ENCODE measurements at regions not wholly inside any gene's neighbourhood (a gene's known extent, or its start where the extent isn't known, plus 50 kb on each side); places are given as distances from the start of the nearest gene placed in this dataset.

DNA sequence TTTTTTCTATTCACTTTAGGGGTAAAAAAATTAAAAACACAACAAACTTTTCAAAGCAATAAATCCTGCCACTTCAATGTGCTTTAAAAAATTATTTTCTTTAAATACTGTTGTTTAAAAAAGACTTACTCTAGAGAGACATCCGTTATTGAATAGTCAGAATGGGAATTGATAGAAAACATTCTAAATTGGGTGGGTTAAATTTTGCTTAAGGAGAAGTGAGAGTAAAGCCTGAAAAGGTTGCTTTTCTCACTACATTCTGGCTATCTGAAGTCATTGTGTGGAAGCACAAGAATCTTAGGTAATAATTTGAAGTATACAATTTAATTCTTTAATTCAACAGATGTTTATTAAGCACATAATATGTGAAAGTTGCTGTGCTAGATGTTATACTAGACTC is 509.3 kb downstream of the NR2F1-AS1 start:
- no peak for DNase-seq (ENCODE audit: low read depth)

DNA sequence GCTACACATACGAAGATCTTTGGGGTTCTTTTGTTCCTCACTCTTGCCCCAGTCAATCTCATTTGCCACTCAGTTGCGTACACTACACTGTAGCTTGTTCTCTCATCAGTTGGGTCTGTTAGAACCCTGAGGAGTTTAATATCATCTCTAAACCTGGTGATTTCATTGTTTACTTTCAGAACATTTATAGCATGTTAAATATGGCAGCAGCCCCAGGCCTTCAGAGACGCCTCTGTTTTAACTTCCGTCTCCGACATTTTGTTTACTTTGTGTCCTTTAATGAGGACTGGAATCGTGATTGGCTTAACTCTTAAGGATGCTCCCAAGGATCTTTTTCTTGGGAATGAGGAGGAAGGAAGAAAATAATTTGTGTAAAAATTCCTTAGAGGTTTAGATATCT is 510.1 kb downstream of the NR2F1-AS1 start:
- no peak for DNase-seq (ENCODE audit: low read depth)

DNA sequence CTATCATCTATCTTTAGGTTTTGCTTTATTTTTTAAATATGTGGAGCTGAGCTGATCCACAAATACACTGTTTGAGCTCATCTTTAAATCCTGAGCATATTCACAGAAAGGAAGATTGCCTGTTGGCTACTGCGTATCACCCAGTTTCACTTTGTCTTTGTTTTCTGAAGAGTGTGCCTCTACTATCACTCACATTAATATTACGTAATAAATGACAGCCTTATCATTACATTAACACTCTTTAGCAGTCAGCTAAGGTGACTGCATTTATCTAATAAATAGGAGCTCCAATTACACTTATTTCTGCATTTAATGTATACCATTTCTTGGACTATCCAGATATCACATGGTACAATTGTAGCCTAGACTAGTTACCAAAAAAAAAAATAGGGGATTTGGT is 511.7 kb downstream of the NR2F1-AS1 start:
- no peak for DNase-seq (ENCODE audit: low read depth)

DNA sequence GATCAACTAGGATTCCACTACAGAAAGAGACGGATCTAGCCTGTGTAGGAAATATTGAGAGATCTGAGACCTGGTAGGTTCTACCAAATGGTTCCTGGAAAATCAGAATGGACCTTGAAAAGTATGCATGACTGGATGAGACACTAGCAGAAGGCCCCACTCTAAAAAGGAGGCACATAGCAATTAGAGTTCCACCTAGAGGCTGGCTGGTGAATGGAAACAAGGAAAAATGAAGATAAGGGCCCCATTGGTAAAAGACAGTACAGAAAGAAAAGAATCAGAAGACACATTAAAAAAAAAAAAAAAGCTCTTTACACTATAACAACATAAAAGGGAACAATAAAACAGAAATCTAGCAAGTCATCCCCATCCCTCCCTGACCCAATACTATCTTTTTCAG is 518.5 kb downstream of the NR2F1-AS1 start:
- DNase-seq (ENCODE audit: low read depth), result peak; percentile 24

DNA sequence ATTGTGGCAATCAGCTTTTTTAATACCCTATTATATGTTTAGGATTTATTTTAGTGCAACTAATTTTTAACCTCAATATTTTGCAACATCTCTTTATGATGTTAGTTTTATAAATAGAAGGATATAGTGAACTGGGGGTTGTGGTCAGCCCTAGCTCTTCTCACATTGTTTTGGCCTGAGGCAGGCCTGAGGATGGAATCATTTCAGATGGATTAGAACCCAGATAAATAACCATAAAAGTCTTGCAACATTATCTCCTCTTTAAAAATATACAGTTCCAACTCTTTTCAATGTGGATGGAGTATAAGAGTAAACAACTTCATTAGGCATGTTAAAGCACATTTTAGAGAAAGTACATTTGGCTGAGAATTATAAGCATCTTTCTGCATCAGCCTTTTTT is 522.7 kb downstream of the NR2F1-AS1 start:
- no peak for DNase-seq (ENCODE audit: low read depth)

DNA sequence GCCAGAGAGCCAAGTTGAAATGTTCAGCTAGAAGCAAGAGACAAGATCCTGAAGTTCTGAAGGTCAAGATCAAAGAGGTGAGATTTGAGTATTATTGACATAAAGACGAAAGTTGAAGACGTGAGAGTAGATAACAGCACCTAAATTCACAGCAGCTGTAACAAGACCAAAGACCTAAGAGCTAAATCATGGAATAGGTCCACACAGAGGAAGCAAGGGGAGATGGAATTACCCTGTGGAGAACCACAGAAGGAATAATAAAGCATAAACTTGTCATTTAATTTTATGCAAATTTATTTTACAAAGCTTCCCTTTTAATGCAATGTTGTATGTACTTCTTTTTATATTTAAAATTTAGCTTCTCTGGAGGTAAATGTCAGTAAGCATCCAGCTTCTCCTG is 523.7 kb downstream of the NR2F1-AS1 start:
- DNase-seq (ENCODE audit: low read depth), result no peak

DNA sequence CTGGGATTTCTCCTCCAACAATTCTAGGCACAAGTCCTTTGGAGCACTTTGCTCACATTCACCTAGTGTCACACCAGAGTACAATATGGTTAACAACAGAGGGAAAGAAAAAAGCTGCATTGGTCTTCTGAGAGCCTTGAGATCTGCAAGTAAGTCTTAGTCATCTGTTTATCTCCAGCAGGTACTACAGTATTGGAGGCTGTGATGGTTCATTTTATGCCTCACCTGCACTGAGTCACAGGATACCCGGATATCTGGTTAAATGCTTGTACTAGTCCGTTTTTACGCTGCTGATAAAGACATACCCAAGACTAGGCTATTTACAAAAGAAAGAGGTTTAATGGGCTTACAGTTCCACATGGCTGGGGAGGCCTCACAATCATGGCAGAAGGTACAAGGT is 525.0 kb downstream of the NR2F1-AS1 start:
- DNase-seq (ENCODE audit: low read depth), result no peak

DNA sequence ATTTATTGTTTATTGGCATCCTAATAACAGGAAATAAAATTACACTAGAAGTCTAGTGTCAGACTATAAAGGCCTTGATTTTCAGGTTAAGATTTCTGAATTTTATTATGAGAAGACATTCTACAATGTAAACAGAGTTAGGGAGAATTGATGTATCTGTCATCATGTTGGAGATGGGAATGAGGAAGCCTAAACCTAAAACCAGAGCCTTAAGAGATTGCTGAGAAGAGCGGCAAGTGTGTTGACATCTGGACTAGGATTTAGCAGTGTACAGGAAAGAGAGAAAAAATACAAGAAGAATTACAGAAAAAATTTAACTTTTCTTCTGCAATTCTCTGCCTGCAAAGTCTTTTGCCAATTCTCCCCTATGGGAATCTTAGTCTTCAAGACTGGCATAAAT is 525.5 kb downstream of the NR2F1-AS1 start:
- no peak for DNase-seq (ENCODE audit: low read depth)

DNA sequence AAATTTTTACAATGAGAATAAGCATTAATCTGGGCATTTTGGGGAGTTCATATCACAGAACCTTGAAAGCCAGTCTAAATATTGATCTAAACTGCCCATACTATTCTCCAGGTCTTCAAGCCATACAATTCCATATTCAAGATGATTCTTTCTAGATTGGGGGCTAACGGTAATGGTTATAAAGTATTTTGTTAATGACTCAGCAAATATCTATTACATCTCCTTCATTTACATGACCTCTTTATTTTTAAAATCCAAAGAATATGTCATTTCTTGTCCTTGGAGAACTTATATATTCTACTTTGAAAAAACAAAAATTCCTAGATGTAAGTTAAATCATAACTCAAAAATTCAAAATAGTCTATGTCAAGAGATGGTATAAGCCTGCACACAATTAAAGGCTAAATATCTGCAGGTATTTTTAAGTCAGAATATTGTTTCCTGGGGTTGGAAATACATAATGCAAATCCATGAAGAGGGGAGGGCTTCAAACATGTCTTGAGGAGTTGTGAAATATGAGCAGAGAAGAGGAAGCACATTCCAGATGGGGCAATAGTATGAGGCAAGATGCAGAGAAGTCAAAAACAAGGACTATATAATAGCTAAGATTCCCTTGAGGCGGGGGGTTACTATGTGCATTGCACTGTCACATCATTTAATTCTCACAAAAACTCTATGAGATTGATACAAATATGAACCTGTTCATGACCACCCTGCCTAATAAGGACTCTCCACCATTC is 526.4 kb downstream of the NR2F1-AS1 start:
- no peak for DNase-seq (ENCODE audit: low read depth)

DNA sequence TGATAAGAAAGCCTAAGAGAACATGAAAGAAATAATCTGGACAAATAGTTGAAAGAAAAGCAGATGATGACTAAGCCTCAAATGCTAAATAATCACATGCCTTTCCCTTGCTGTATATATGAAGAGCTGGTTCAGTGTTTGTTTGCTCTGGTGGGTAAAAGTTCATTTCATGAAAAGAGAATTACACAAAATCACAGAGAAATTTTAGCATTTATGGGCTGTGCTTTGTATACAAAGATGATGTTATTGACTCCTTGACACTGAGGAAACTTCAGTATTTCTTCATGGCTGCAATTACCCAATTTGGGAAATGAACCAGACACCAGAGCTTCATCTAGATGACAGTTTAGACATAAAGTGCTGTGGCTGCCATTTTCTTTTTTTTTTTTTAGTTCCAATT is 527.2 kb downstream of the NR2F1-AS1 start:
- DNase-seq (ENCODE audit: low read depth), result no peak

DNA sequence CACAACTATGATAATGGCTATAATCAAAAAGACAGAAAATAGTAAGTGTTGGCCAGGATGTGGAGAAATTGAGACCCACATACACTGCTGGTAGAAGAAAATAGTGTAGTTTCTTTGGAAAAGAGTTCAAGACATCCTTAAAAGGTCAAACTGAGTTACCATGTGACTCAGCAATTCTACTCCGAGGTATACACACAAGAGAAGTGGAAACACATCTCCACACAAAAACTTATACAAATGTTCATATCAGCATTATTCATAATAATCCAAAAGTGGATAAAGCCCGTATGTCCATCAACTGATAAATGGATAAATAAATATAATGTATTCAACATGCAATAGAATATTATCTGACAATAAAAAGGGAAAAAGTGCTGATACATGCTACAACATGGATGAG is 532.2 kb downstream of the NR2F1-AS1 start:
- DNase-seq (ENCODE audit: low read depth), result no peak

DNA sequence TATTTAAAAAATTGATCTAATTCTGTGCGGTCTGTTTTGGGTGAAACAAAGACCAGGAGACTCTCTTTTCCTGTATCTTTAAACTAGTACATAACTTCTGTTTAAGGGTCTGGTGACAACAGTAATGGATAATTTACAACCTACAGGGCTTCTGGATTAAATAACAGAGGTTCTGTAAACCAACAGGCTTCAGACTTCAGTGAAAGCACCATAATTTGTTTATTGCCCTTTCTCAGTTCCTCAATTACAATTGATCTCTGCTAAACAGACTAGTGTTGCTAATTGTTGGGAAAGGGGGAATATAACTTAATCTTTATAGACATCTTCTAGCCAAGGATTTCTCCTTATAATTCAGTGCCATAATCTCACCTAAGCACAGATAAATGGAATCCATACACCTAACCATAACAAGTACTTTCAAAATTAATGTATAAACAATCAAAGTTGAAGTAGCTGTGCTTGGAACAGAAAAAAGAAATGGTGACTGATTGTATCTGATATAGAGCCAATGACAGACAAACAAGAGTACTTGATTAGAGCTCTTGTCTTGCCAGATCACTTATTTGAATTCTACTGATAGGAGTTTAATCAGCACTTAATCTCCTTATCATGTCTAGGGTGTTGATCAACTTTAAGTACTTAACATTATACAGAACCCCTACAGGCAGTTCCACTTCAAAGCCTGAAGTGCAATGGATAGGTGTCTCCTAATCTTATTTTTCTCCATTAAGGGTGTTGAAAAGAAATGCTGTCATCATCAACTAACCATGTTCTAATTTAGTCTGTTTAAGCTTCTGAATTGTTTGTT is 536.0 kb downstream of the NR2F1-AS1 start:
- no peak for DNase-seq (ENCODE audit: low read depth)

DNA sequence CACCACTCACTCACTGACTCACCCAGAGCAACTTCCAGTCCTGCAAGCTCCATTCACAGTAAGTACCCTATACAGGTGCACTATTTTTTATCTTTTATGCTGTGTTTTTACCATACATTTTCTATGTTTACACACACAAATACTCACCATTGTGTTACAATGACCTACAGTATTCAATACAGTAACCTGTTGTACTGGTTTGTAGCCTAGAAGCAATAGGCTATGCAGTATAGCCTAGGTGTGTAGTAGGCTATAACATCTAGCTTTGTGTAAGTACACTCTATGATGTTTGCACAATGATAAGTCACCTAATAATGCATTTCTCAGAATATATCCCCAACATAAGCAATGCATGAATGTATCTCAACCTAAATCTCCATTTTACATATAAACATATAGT is 541.1 kb downstream of the NR2F1-AS1 start:
- DNase-seq (ENCODE audit: low read depth), result no peak

DNA sequence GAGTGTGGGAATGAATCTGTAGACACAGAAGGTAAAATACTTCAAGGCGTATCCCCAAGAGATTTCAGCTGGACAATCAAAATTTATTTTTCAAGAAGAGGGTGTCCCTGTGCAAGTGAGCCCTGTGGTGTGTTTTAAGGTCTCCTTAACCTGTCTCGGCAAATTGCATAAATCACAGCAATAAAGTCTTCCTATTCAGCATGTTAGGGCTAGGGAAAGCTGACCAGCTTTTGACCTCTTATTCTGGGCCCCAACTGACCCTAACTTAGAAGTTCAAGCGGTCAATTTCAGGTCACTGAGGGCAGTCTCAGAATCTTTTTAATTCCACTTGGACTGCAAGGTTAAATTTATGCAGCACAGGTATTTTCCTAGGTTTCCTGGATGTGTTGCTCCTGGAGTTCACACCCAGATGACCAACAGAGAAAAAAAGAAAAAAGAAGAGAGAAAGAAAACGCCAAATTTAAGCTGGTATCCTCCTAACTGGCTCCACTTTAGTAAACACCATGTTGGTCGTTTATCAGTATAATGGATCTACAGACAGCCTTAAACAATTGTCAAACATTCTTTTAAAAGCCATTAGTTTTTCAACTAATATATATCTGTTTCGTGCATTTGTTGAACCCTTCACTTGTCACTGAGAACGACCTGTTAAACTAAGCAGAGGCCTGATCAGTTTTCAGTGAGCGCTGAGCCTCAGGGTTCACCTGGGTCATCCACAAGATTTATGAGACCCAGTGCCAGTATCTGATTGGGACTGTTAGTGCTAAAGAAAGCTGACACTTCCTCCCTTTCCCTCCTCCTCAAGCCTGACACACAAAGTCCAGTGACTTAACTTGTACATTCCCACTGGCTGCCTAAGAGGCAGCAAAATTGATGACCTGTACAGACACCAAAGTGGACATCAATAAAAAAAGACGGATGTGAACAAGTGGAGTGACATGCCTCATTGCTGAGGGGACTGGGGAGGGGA is 546.1 kb downstream of the NR2F1-AS1 start:
- DNase-seq (ENCODE audit: low read depth), result no peak

DNA sequence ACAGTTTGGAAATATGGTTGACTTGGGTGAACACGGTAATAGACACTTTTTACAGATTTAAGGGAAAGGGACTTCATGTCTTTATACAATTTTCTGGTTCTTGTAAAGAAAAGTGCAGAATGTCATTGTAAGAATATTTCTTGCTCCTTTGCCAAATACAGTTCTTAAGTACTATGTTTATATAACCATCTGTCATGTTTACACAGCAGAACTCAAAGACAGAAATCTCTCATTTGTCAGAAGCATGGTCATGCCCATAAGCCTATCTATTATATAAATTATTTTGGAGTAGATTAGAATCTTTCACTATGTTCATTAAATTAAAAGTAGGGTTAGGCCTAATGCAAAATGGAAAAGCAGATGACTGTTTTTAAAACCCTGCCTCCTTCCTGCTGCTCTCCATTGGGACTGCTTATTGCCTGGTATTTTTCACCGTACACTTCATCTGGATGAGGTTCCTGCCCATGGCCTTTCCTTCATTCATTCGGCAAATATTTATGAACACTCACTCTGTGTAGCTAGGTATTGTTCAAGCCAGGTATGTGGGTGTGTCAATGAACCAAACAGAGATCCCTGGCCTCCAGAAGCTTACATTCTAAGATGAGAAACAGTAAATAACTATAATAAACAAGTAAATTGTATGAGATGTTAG is 558.1 kb downstream of the NR2F1-AS1 start:
- no peak for DNase-seq (ENCODE audit: low read depth)

DNA sequence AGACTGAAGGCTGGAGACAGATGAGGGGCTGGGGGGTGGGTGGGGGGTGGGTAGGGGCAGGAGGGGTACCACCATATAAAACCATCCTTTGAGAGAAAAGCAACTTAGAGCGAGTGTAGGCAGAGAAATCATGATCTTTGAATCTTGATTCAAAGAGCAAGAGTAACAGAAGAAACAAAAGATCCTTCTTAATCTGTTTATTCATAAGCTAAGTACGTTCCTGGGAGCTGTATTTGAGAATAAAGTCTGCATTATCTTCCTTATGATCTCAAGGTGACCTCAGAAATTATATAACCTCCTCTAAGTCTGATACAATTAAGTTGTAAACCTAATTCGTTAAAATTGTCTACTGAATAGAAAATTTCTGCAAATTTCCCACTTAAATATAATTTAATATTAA is 558.8 kb downstream of the NR2F1-AS1 start:
- DNase-seq (ENCODE audit: low read depth), result no peak

DNA sequence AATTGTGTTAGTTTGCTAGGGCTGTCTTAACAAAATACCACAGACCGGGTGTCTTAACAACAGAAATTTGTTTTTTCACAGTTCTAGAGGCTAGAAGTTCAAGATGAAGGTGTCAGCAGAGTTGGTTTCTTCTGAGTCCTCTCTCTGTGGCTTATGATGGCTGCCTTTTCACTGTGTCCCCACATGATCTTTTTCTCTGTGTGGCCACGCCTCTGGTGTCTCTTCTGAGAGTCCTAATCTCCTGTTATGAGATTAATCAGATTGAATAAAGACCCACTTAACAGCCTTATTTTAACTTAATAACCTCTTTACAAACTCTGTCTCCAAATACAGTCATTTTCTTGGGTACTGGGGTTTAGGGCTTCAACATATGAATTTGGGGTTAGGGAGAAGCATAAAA is 561.1 kb downstream of the NR2F1-AS1 start:
- no peak for DNase-seq (ENCODE audit: low read depth)

DNA sequence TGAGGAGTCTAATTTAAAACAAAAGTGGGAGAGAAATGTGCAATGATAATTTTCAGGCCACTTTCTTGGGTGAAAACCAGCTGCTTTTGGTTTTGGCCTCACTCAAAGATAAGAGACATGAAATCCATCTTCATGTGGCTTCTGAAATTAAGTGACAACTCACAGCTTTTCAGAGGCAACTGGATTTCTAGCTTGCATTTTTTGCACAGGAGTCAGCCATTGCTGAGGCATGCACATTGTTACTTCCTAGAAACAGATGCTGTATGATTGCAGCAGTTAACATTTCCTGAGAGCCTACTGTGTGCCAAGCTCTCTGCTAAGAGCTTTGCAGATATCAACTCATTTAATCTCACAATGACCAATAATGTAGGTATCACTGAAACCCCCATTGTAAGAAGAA is 562.6 kb downstream of the NR2F1-AS1 start:
- no peak for DNase-seq (ENCODE audit: low read depth)

DNA sequence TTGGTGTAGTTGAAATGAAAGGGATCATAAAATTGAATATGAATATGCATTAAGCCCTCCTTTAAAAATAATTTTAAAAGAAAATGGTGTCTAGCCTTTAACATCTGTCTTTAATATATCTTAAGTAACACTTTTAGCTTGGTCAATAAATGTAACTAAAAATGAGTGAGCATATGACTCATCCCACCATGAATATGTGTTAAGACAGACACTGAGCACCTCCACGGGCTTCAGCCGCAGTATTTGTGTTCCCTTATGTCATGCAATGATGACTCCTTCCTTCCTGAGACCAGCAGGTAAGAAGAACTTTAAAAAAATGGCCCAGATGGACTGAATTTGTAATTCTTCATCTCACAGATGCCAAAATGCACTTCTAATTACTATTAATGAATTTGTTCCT is 563.2 kb downstream of the NR2F1-AS1 start:
- peak; percentile 65 for DNase-seq (ENCODE audit: low read depth)

DNA sequence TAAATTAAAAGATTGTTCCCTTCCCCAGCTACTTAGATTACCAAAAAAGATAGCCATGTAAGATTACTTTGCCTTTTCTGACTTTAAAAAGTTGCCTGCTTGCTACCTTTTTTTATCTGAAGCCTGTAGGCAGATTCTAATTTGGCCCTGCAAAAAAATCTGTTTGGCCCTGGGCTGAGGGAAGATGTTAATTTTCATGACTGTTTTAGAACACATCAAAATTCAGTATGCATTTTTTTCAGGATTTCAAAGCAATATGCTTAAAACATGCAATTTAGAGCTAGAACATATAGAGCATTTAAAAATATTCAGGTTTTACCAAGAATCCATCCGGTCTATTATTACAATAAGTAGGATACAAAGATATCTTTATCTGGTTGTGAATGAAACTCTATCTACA is 563.6 kb downstream of the NR2F1-AS1 start:
- DNase-seq (ENCODE audit: low read depth), result no peak

DNA sequence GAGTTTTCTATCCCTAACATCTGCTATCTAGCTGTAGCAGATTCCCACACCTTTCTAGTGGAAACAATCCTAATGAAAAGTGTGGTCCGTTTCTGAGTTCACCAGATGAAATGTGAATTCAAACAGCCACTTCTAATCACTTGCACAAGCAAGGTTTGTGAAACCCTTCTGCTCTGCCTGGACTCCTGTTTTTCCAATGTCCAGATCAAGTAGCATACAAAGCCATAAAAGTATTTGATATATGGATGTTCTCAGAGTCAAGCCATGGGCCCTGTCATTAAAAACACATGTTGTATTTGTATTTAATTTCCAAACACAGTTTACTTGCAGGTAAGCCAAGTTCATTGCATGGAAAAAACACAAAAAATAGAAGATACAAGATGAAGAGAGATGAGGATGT is 570.4 kb downstream of the NR2F1-AS1 start:
- no peak for DNase-seq (ENCODE audit: low read depth)

Data from HT1080 (cell line).